Peyer's patch (tissue), 4 donors: ENCODE measurements at regions not wholly inside any gene's neighbourhood (a gene's known extent, or its start where the extent isn't known, plus 50 kb on each side); places are given as distances from the start of the nearest gene placed in this dataset.

Experiments
- CTCF ChIP-seq, 6 experiments: fragments of 450-650 bp in 4 of 6; fragments of 200-600 bp in 2 of 6; sonication (generic) in 1 of 6; IDR thresholded peaks; one replicate each; pipeline ENCODE4 v1.5.1; 2017 to 2019; ENCODE audit warnings: antibody characterized with exemption in 6 of 6, mild to moderate bottlenecking in 3 of 6, moderate library complexity in 1 of 6
- POLR2A ChIP-seq, 2 donors: fragments of 450-650 bp; IDR thresholded peaks; one replicate each; pipeline ENCODE4 v1.5.1; 2017; ENCODE audit warnings: antibody characterized with exemption in 2 of 2, mild to moderate bottlenecking in 2 of 2, moderate library complexity in 2 of 2

- TF ChIP-seq POLR2A (IDR thresholded peaks at IDR 0.05) = no peak
- TF ChIP-seq CTCF (IDR thresholded peaks at IDR 0.05) = no peak
Measured at GRCh38 chr1:209256766-209257350, 326.7 kb upstream of the CAMK1G start.
